ENCODE measurements at regions not wholly inside any gene's neighbourhood (a gene's known extent, or its start where the extent isn't known, plus 50 kb on each side); places are given as distances from the start of the nearest gene placed in this dataset.

- DNase-seq = no peak
Measured at GRCh38 chr5:124692950-124693349, 53.5 kb downstream of the ZNF608 start.

- no peak for DNase-seq
Measured at GRCh38 chr5:124692324-124692723, 54.1 kb downstream of the ZNF608 start.

- DNase-seq = no peak
Measured at GRCh38 chr5:124689653-124690052, 56.8 kb downstream of the ZNF608 start.

GRCh38 chr5:124686239-124687004 is 60.0 kb downstream of the ZNF608 start:
- no peak for DNase-seq

GRCh38 chr5:124685404-124685930 is 61.0 kb downstream of the ZNF608 start:
- no peak for DNase-seq

- DNase-seq = no peak
Measured at GRCh38 chr5:124683917-124684555, 62.4 kb downstream of the ZNF608 start.

- DNase-seq = no peak
Measured at GRCh38 chr5:124679578-124680199, 66.8 kb downstream of the ZNF608 start.

GRCh38 chr5:124678922-124679519 is 67.4 kb downstream of the ZNF608 start:
- no peak for DNase-seq

GRCh38 chr5:124678468-124678867 is 68.0 kb downstream of the ZNF608 start:
- no peak for DNase-seq

GRCh38 chr5:124677374-124678351 is 68.8 kb downstream of the ZNF608 start:
- no peak for DNase-seq

- DNase-seq = no peak
Measured at GRCh38 chr5:124675931-124676846, 70.2 kb downstream of the ZNF608 start.

- no peak for DNase-seq
Measured at GRCh38 chr5:124671193-124671592, 75.2 kb downstream of the ZNF608 start.

- no peak for DNase-seq
Measured at GRCh38 chr5:124670722-124671184, 75.7 kb downstream of the ZNF608 start.

GRCh38 chr5:124669956-124670721 is 76.3 kb downstream of the ZNF608 start:
- no peak for DNase-seq

GRCh38 chr5:124669300-124669648 is 77.2 kb downstream of the ZNF608 start:
- no peak for DNase-seq

- DNase-seq = no peak
Measured at GRCh38 chr5:124668353-124669299, 77.8 kb downstream of the ZNF608 start.

GRCh38 chr5:124665625-124666024 is 80.8 kb downstream of the ZNF608 start:
- DNase-seq = no peak

GRCh38 chr5:124665035-124665434 is 81.4 kb downstream of the ZNF608 start:
- DNase-seq = no peak

- DNase-seq = no peak
Measured at GRCh38 chr5:124664287-124664686, 82.2 kb downstream of the ZNF608 start.
